ENCODE measurements at regions not wholly inside any gene's neighbourhood (a gene's known extent, or its start where the extent isn't known, plus 50 kb on each side); places are given as distances from the start of the nearest gene placed in this dataset.

DNA sequence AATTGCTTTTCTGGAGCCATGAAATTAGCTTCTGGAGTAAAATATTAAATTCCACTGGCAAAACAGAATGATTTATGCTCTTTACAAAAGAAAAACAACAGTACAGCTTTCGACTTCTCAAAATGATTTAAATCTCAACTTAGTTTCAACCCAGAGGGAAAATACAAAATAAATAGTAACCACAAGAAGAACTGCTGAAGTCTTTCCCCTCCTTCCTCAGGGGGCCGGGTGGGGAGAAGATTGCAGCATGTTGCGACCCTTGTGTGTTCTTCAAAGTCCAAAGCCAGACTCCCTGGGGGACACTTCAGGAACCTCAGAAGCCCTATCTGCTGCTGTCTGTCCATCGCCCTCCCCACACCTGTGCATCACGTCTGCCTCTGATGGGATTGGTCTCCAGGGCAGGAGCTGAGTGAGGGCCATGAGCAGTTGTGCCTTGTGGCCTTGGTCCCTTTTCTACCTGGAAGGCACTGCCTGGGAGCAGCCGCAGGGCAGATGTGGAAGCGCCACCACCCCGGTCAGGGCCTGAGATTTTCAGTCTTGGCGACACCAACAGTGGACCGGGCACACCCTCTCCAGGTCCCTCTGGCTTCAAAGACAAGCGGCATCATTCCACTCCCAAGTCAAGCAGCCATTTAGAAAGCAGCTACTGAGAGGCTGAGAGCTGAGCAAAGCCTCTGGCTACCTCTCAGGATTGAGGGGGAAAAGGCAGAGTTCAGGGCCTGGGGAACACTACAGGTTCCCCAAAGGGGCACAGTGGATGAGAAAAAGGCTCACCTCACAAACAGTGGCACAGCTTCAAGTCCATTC lies 210.1 kb upstream of the RAB6C start:
- no peak for DNase-seq

DNA sequence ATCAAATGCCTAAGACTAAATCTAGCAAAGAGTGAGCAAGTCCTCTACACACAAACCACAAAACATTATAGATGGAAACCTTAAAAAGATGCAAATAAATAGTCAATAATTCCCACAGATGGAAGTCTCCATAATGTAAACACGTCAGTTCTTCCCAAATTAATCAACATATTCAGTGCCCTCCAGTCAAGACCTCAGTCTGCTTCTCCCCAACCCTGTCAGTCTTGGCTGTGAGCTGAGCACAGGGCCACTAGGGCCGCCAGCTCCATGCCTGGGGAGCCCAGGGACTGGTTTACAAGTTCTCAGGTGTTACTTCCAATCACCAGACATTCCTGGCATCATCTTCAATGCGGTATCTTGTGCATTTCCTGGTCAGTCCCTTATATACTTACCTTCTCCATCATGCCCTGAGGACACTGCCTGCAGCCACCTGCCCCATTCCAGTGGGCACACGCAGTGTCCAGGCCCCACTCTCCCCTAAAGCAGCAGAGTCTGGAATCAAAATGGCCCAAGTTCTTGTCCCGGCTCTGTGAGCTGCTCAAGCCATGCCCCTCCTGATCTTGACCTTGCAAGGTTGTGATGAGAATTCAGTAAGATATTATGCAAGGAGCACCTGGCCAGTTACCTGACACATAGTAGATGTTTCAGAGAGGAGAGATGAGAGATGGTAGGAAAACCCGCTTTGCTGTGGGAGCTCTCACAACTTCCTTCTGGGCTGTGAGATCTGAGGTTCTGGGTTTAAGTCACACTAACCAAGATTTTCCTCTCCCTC lies 207.9 kb upstream of the RAB6C start:
- no peak for DNase-seq

GRCh38 chr2:129772190-129772579 lies 207.3 kb upstream of the RAB6C start:
- DNase-seq, result no peak

- DNase-seq, result no peak
These were observed 203.4 kb upstream of the RAB6C start for GRCh38 chr2:129775952-129776653.

GRCh38 chr2:129777146-129777545 lies 202.3 kb upstream of the RAB6C start:
- no peak for DNase-seq

DNA sequence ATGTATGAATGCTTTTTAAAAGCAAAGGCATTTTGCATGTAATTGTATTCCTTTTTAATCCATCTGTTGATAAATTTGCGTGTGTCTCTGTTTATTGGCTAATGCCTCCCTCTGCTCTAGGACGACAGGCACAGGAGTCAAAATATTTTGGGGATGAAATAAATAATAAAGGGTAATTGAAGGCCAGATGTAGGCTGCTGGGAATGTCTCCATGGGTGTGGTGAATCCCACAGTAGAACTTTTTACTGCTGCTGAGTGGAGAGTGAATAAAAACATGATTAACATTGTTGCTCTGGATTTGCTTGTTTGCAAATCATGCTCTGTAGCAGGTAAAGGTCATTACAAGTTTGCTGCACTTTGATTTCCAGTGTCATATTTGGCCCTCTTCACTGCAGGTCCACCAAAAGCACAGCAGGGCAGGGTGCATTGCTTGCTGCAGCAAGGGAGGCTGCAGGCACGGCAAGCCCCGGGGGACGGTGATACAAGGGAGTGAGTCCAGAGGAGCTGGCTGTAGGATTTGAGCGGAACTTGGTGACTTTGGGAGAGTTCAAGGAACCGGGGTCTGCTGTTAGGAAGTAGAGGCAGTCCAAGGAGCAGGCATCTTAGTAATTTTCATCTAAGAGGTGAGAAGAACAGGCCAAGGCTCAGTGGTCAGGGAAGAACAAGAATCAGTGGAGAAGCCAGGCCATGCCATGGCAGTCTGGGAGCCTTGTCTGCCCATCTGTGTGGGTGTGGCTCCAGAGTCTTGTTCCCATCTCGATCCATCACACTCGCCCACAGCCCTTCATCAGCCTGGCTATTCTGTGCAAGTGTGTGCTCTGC lies 201.5 kb upstream of the RAB6C start:
- DNase-seq, result no peak

- DNase-seq, result no peak
These were observed 200.9 kb upstream of the RAB6C start for GRCh38 chr2:129778584-129778877.

- DNase-seq, result no peak
These were observed 199.7 kb upstream of the RAB6C start for GRCh38 chr2:129779783-129780182.

GRCh38 chr2:129780316-129781270 lies 198.9 kb upstream of the RAB6C start:
- DNase-seq, result no peak

DNA sequence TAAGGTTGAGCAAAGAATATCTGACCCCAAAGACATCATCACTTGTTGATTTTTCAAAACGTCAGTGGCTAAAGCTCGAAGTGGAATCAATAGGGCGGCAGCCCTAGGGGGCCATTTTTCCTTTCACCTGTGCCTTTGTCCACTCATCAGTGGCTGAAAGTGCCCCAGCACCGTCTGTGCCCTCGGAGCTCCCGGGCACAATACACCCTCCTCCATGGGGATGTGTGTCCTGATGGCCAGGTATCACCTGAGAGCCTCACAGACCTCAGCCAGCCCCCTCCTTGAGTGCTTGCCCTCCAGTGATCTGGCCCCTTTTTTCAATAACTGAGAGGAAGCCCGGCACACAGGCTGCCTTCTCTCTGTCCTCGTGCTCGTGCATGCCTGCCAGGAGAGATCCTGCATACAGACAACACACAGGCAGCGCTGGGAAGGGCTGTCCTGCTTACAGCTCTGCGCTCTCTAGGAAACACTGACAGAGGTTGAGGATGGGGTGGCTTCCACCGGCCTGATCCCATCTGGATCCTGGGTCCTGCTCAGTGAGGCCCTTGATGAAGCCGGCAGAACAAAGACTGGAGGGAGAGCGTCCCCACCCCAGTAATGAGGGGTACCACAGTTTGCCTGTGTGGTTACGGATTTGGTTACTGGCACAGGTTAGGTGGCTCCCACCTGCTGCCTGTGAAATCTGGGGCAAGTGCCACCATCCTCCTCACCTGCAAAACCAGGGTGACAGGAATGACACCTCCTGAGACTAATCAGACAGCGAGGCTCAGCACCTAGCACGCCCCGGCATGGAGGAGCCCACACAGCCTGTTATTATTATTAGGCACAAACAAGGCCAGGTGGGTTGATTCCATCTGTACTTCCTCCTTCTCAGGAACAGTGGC lies 197.5 kb upstream of the RAB6C start:
- no peak for DNase-seq

- DNase-seq, result no peak
These were observed 196.9 kb upstream of the RAB6C start for GRCh38 chr2:129782633-129782990.

GRCh38 chr2:129784486-129784885 lies 195.0 kb upstream of the RAB6C start:
- no peak for DNase-seq

GRCh38 chr2:129791712-129792111 lies 187.8 kb upstream of the RAB6C start:
- no peak for DNase-seq

- no peak for DNase-seq
These were observed 186.0 kb upstream of the RAB6C start for GRCh38 chr2:129793431-129793902.

GRCh38 chr2:129794116-129794515 lies 185.3 kb upstream of the RAB6C start:
- DNase-seq, result no peak

GRCh38 chr2:129794540-129794939 lies 184.9 kb upstream of the RAB6C start:
- DNase-seq, result no peak

DNA sequence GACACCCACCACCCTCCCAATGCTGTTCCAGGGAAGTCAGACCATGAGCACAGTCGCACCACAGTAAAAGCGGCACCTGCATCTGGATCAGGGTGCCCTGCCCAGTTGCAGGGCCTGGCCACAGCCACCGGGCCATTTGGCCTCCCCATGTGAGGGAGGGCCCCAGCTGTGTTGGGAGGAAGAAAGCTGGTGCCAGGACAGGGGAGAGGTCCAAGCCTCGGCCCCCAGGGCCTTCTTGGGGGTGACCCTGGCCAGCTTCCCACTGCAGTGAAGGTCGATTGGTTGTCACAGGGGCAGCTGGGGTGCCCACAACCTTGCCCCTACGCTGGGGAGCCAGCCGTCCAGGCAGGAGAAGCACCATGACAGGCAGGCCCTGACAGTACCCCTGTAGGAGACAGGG lies 183.2 kb upstream of the RAB6C start:
- no peak for DNase-seq

DNA sequence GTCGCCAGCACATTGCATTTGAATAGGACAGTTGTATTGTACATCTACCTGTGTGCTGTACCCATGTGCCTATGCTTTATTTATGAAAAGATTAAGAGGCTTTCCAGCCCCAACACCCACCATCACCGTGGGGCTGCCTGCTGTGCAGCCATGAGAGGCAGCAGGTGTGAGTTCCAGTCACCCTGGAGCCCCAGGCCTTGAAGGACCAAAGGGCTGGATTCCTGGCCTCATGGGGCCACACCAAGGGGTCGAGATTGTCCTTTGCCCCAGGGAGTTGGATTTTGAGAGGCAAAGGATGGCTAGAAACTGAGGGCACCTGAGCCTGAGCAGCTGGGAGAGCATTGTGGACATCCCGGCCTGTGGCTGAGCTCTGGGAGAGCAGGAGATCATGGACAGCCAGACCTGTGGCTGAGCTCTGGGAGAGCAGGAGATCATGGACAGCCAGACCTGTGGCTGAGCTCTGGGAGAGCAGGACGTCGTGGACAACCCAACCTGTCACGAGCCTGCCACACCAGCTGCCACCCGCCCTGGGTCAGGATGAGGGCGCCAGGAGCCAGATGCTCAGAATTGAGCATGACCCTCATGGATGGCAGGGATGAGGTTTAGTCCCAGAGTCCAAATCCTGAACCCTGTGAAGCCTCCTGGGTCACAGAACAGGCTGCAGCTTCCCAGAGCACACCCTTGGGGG lies 182.5 kb upstream of the RAB6C start:
- DNase-seq, result no peak

DNA sequence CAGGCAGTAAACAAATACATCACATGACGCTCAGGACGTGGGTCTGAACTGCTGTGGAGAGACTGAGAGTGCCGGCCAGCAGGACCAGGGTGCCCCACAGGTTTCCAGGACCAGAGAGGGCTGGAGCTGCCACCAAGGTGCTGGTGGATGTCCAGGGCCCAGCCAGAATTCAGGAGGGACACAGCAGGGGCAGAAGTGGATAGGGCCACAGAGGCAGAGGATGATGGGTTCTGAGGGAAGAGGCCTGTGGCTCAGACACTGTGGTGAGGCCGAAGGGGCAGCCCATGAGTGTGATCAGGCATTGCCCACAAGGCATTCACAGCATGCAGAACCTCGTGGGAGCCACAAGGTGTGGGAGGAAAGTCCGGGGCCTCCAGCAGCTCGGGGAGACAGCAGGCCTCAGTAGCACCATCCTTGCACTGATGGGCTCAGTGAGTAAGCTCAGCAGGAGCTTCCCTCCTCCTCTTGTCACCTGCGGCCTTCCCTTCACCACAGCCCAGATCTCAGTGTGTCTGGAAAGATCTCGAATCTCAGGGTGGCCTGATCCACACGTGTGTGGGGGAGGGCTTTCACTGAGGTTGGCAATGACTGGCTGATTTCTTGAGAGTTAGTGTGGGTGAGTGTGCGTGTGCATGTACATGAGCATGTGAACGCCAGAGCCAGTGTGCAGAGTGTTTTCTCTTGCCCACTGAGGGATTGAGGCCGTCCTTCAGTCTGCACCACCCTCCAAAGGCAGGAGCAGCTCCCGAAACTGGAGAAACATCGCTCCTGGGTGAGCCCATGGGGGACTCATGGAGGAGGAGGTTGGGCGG lies 181.8 kb upstream of the RAB6C start:
- DNase-seq, result no peak

- DNase-seq, result no peak
These were observed 181.2 kb upstream of the RAB6C start for GRCh38 chr2:129798301-129798581.

Measured in AML-193 (cell line).